Left ventricle myocardium inferior (tissue), 1 donor: ENCODE measurements at regions not wholly inside any gene's neighbourhood (a gene's known extent, or its start where the extent isn't known, plus 50 kb on each side); places are given as distances from the start of the nearest gene placed in this dataset.
"Not testable (repeated sequence)": the region's sequence is repeated elsewhere in the genome, so short reads cannot be mapped to it uniquely, and the experiment has no call there.

ENCODE experiments used
- DNase-seq: peaks from one replicate; pipeline ENCODE4 v3.0.0-alpha.2; 2020
- H3K27ac ChIP-seq: fragments of 200-600 bp; replicated peaks from 2 replicates; pipeline ENCODE4 v1.8.0; 2021
- H3K27me3 ChIP-seq: fragments of 200-600 bp; 2 replicates; pipeline ENCODE4 v1.8.0; 2021; ENCODE audit warnings: low read depth
- H3K36me3 ChIP-seq: fragments of 200-600 bp; 2 replicates; pipeline ENCODE4 v1.8.0; 2021
- H3K4me1 ChIP-seq: fragments of 200-600 bp; 2 replicates; pipeline ENCODE4 v1.8.0; 2021
- H3K4me3 ChIP-seq: fragments of 200-600 bp; 2 replicates; pipeline ENCODE4 v1.8.0; 2021; ENCODE audit warnings: mild to moderate bottlenecking, moderate library complexity
- H3K9me3 ChIP-seq: fragments of 200-600 bp; replicated peaks from 2 replicates; pipeline ENCODE4 v1.8.0; 2021
- CTCF ChIP-seq: fragments of 200-600 bp; IDR thresholded peaks from 2 replicates; pipeline ENCODE4 v1.8.0; 2021; ENCODE audit warnings: antibody characterized with exemption, mild to moderate bottlenecking, borderline replicate concordance
- intact Hi-C: fragments of 100-400 bp; cut with micrococcal nuclease; formaldehyde crosslinking; loops from one replicate; pipeline ENCODE4 v1.11.0; 2022
- donor health status: DM: no; HTN: yes; CAD: no; lungs with severe emphysema.

GRCh38 chr2:242085941-242086621 is 216.6 kb downstream of the RTP5 start:
- Histone ChIP-seq H3K4me3 (peak overlapping the region; percentile 80), H3K27me3 (peaks cover 5% of the 10 kb centered on the region), H3K27ac (peak overlapping the region; percentile 82), H3K36me3 (no peaks in the 10 kb centered on the region), H3K4me1 (peaks cover 30% of the 10 kb centered on the region), H3K9me3 (no peaks in the 10 kb centered on the region)
- intact Hi-C loops, result no loop called here
- TF ChIP-seq CTCF, result no peak
- peak; percentile 63 for DNase-seq

- H3K9me3 ChIP-seq, intact Hi-C loops, H3K27me3 ChIP-seq, H3K36me3 ChIP-seq: not testable (repeated sequence)
- H3K4me1 ChIP-seq, result peaks cover 31% of the 10 kb centered on the region
- H3K27ac ChIP-seq, result peak overlapping the region; percentile 82
- peak; percentile 25 for DNase-seq
- peak overlapping the region; percentile 80 for H3K4me3 ChIP-seq
These were observed 218.5 kb downstream of the RTP5 start for GRCh38 chr2:242088044-242088443.

GRCh38 chr2:242088471-242089212 is 219.1 kb downstream of the RTP5 start:
- H3K4me1 ChIP-seq, result peaks cover 31% of the 10 kb centered on the region
- no peaks in the 10 kb centered on the region for H3K27me3 ChIP-seq
- no peak for TF ChIP-seq CTCF
- DNase-seq, result peak; percentile 93
- intact Hi-C loops, result no loop called here
- H3K36me3 ChIP-seq, result no peaks in the 10 kb centered on the region
- no peaks in the 10 kb centered on the region for H3K9me3 ChIP-seq
- H3K27ac ChIP-seq, result peak overlapping the region; percentile 82
- peak overlapping the region; percentile 80 for H3K4me3 ChIP-seq

- DNase-seq, H3K9me3 ChIP-seq, H3K27ac ChIP-seq, H3K27me3 ChIP-seq, H3K36me3 ChIP-seq, intact Hi-C loops: not testable (repeated sequence)
- Histone ChIP-seq H3K4me1 (peaks cover 31% of the 10 kb centered on the region), H3K4me3 (peak overlapping the region; percentile 80)
These were observed 219.7 kb downstream of the RTP5 start for GRCh38 chr2:242089213-242089549.

- H3K9me3 ChIP-seq, H3K27ac ChIP-seq, H3K27me3 ChIP-seq, H3K4me3 ChIP-seq, intact Hi-C loops, DNase-seq: not testable (repeated sequence)
- Histone ChIP-seq H3K36me3 (peaks cover 35% of the 10 kb centered on the region), H3K4me1 (peaks cover 11% of the 10 kb centered on the region)
These were observed 227.7 kb downstream of the RTP5 start for GRCh38 chr2:242097278-242097677.

GRCh38 chr2:242098034-242098433 is 228.5 kb downstream of the RTP5 start:
- H3K27ac ChIP-seq, result no peak overlapping the region
- H3K4me1 ChIP-seq, result peaks cover 11% of the 10 kb centered on the region
- intact Hi-C loops, result no loop called here
- peaks cover 35% of the 10 kb centered on the region for H3K36me3 ChIP-seq
- H3K4me3 ChIP-seq, result no peak overlapping the region
- TF ChIP-seq CTCF, result no peak
- no peaks in the 10 kb centered on the region for H3K9me3 ChIP-seq
- no peak for DNase-seq
- no peaks in the 10 kb centered on the region for H3K27me3 ChIP-seq

- Histone ChIP-seq H3K9me3 (no peaks in the 10 kb centered on the region), H3K4me3 (no peak overlapping the region), H3K36me3 (peaks cover 38% of the 10 kb centered on the region), H3K4me1 (peaks cover 11% of the 10 kb centered on the region), H3K27ac (no peak overlapping the region), H3K27me3 (no peaks in the 10 kb centered on the region)
- DNase-seq, result no peak
- TF ChIP-seq CTCF, result no peak
- intact Hi-C loops, result no loop called here
These were observed 229.1 kb downstream of the RTP5 start for GRCh38 chr2:242098445-242099128.

- H3K9me3 ChIP-seq, DNase-seq, H3K4me1 ChIP-seq, H3K27me3 ChIP-seq, H3K27ac ChIP-seq, H3K4me3 ChIP-seq, intact Hi-C loops: not testable (repeated sequence)
- peaks cover 23% of the 10 kb centered on the region for H3K36me3 ChIP-seq
These were observed 233.6 kb downstream of the RTP5 start for GRCh38 chr2:242103093-242103492.

GRCh38 chr2:242104202-242104956 is 234.8 kb downstream of the RTP5 start:
- peaks cover 12% of the 10 kb centered on the region for H3K36me3 ChIP-seq
- DNase-seq, H3K27ac ChIP-seq, H3K4me3 ChIP-seq, intact Hi-C loops, H3K4me1 ChIP-seq, H3K9me3 ChIP-seq, H3K27me3 ChIP-seq: not testable (repeated sequence)
